HEK293T (cell line): ENCODE measurements at regions not wholly inside any gene's neighbourhood (a gene's known extent, or its start where the extent isn't known, plus 50 kb on each side); places are given as distances from the start of the nearest gene placed in this dataset.

Experiments
- CTCF ChIA-PET: fragments of 350-600 bp; formaldehyde crosslinking; extraction: SDS; loops from one replicate; lab custom pipeline; 2021; ENCODE audit warnings: antibody characterized with exemption, inconsistent platforms; lab: Yijun Ruan, JAX
- POLR2A ChIA-PET: fragments of 350-600 bp; formaldehyde crosslinking; extraction: SDS; loops from one replicate; lab custom pipeline; 2020; ENCODE audit warnings: antibody characterized with exemption, inconsistent platforms; lab: Yijun Ruan, JAX
- DNase-seq: peaks from one replicate; pipeline ENCODE4 v3.0.0; 2012; ENCODE audit warnings: mixed read lengths; ENCODE audit errors: extremely low spot score
- ARNT ChIP-seq: fragments of 450-650 bp; IDR thresholded peaks from 2 replicates; pipeline ENCODE4 v1.6.1; 2017; ENCODE audit warnings: mild to moderate bottlenecking
- BHLHE40 ChIP-seq: fragments of 450-650 bp; IDR thresholded peaks from 2 replicates; pipeline ENCODE4 v1.6.1; 2016; ENCODE audit warnings: mild to moderate bottlenecking, moderate library complexity, borderline replicate concordance
- CTBP1 ChIP-seq: fragments of 450-650 bp; IDR thresholded peaks from 2 replicates; pipeline ENCODE4 v1.6.1; 2016; ENCODE audit warnings: borderline replicate concordance
- ELF4 ChIP-seq: fragments of 450-650 bp; IDR thresholded peaks from 2 replicates; pipeline ENCODE4 v1.6.1; 2017; ENCODE audit warnings: antibody characterized with exemption
- FOXA1 ChIP-seq: fragments of 450-650 bp; IDR thresholded peaks from 2 replicates; pipeline ENCODE4 v1.6.1; 2016; ENCODE audit warnings: mild to moderate bottlenecking
- FOXK2 ChIP-seq: fragments of 450-650 bp; IDR thresholded peaks from 2 replicates; pipeline ENCODE4 v1.6.1; 2016; ENCODE audit warnings: mild to moderate bottlenecking
- FOXM1 ChIP-seq: fragments of 450-650 bp; IDR thresholded peaks from 2 replicates; pipeline ENCODE4 v1.6.1; 2017; ENCODE audit warnings: mild to moderate bottlenecking, borderline replicate concordance
- HDGF ChIP-seq: fragments of 450-650 bp; IDR thresholded peaks from 2 replicates; pipeline ENCODE4 v1.6.1; 2017; ENCODE audit warnings: antibody characterized with exemption, borderline replicate concordance
- L3MBTL2 ChIP-seq: fragments of 450-650 bp; conservative IDR thresholded peaks from 2 replicates; pipeline ENCODE4 v1.6.1; 2016; ENCODE audit warnings: mild to moderate bottlenecking
- LEF1 ChIP-seq: fragments of 450-650 bp; IDR thresholded peaks from 2 replicates; pipeline ENCODE4 v1.6.1; 2017; ENCODE audit warnings: mild to moderate bottlenecking, borderline replicate concordance
- NFRKB ChIP-seq: fragments of 450-650 bp; IDR thresholded peaks from 2 replicates; pipeline ENCODE4 v1.6.1; 2016; ENCODE audit warnings: mild to moderate bottlenecking, moderate library complexity
- PKNOX1 ChIP-seq: fragments of 450-650 bp; IDR thresholded peaks from 2 replicates; pipeline ENCODE4 v1.6.1; 2016
- SP1 ChIP-seq: fragments of 450-650 bp; IDR thresholded peaks from 2 replicates; pipeline ENCODE4 v1.6.1; 2017
- SUZ12 ChIP-seq: fragments of 450-650 bp; IDR thresholded peaks from 2 replicates; pipeline ENCODE4 v1.6.1; 2016; ENCODE audit warnings: mild to moderate bottlenecking
- TARDBP ChIP-seq: fragments of 450-650 bp; IDR thresholded peaks from 2 replicates; pipeline ENCODE4 v1.6.1; 2016
- ZNF384 ChIP-seq: fragments of 450-650 bp; IDR thresholded peaks from 2 replicates; pipeline ENCODE4 v1.6.1; 2016

- CTCF ChIA-PET = no interaction called here
- DNase-seq = no peak
- TF ChIP-seq L3MBTL2 (no peak), SUZ12 (no peak), LEF1 (no peak), PKNOX1 (no peak)
- POLR2A ChIA-PET = no interaction called here
Observed at GRCh38 chr2:156719036-156719435, 282.9 kb downstream of the GPD2 start.

- ChIA-PET POLR2A (no interaction called here), CTCF (no interaction called here)
- no peak for DNase-seq
- no peak for TF ChIP-seq BHLHE40
- no peak for TF ChIP-seq FOXM1
- no peak for TF ChIP-seq ZNF384
- no peak for TF ChIP-seq FOXA1
- TF ChIP-seq PKNOX1 = no peak
- TF ChIP-seq HDGF = no peak
- no peak for TF ChIP-seq FOXK2
- no peak for TF ChIP-seq CTBP1
- no peak for TF ChIP-seq SUZ12
- TF ChIP-seq L3MBTL2 = no peak
- TF ChIP-seq ARNT = no peak
- no peak for TF ChIP-seq TARDBP
- TF ChIP-seq NFRKB = no peak
- no peak for TF ChIP-seq SP1
Observed at GRCh38 chr2:156727867-156728266, 291.7 kb downstream of the GPD2 start.

- no peak for TF ChIP-seq SUZ12
- TF ChIP-seq FOXA1 = no peak
- no peak for TF ChIP-seq CTBP1
- no peak for TF ChIP-seq SP1
- no peak for TF ChIP-seq ARNT
- no peak for TF ChIP-seq FOXK2
- TF ChIP-seq ELF4 = no peak
- no peak for TF ChIP-seq NFRKB
- no peak for TF ChIP-seq BHLHE40
- TF ChIP-seq ZNF384 = no peak
- no peak for TF ChIP-seq PKNOX1
- no peak for TF ChIP-seq HDGF
- no peak for DNase-seq
- POLR2A ChIA-PET = no interaction called here
- CTCF ChIA-PET = no interaction called here
Observed at GRCh38 chr2:156728328-156728727, 292.1 kb downstream of the GPD2 start.

- no peak for DNase-seq
- ChIA-PET CTCF (no interaction called here), POLR2A (no interaction called here)
- TF ChIP-seq TARDBP = no peak
- no peak for TF ChIP-seq SUZ12
- TF ChIP-seq FOXM1 = no peak
- no peak for TF ChIP-seq CTBP1
- no peak for TF ChIP-seq PKNOX1
- no peak for TF ChIP-seq FOXA1
- no peak for TF ChIP-seq FOXK2
- no peak for TF ChIP-seq LEF1
- no peak for TF ChIP-seq SP1
- no peak for TF ChIP-seq BHLHE40
- TF ChIP-seq ZNF384 = no peak
- TF ChIP-seq ELF4 = no peak
- TF ChIP-seq L3MBTL2 = no peak
- no peak for TF ChIP-seq NFRKB
- no peak for TF ChIP-seq HDGF
- TF ChIP-seq ARNT = no peak
Observed at GRCh38 chr2:156731506-156731905, 295.3 kb downstream of the GPD2 start.

GRCh38 chr2:156736950-156737349 is 300.8 kb downstream of the GPD2 start:
- no peak for DNase-seq
- POLR2A ChIA-PET = no interaction called here
- CTCF ChIA-PET = no interaction called here
- TF ChIP-seq BHLHE40 (no peak), L3MBTL2 (no peak), NFRKB (no peak), PKNOX1 (no peak), FOXA1 (no peak), HDGF (no peak), ZNF384 (no peak), SUZ12 (no peak), CTBP1 (no peak), FOXK2 (no peak), ELF4 (no peak), SP1 (no peak), FOXM1 (no peak), TARDBP (no peak), ARNT (no peak), LEF1 (no peak)
